ENCODE measurements at regions not wholly inside any gene's neighbourhood (a gene's known extent, or its start where the extent isn't known, plus 50 kb on each side); places are given as distances from the start of the nearest gene placed in this dataset.

DNA sequence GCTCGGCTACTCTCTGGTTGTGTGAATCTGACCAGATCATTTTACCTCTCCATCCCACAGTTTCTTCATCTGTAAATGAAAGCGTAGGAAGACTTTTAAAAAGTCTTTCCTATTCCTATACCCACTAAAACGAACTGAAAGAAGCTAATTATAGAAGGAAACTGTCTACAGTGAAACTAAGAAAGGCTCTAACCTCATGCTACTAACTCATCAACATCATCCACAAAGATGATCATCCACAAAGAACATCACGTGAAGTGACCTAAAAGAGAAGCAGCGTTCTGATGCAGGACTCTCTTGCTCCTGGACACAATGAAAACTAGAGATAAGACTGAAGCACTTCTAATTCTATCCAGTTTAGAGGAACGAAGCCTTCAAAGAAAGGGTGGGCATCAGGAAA, 58.5 kb upstream of the OSBPL8 start:
- TF ChIP-seq, protein P1, sequence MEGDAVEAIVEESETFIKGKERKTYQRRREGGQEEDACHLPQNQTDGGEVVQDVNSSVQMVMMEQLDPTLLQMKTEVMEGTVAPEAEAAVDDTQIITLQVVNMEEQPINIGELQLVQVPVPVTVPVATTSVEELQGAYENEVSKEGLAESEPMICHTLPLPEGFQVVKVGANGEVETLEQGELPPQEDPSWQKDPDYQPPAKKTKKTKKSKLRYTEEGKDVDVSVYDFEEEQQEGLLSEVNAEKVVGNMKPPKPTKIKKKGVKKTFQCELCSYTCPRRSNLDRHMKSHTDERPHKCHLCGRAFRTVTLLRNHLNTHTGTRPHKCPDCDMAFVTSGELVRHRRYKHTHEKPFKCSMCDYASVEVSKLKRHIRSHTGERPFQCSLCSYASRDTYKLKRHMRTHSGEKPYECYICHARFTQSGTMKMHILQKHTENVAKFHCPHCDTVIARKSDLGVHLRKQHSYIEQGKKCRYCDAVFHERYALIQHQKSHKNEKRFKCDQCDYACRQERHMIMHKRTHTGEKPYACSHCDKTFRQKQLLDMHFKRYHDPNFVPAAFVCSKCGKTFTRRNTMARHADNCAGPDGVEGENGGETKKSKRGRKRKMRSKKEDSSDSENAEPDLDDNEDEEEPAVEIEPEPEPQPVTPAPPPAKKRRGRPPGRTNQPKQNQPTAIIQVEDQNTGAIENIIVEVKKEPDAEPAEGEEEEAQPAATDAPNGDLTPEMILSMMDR (IDR thresholded peaks at IDR 0.05) = no peak
- no peak for TF ChIP-seq POLR2A (IDR thresholded peaks at IDR 0.05)

Measured in esophagus squamous epithelium (tissue), 4 donors.